HepG2 (cell line): ENCODE measurements at regions not wholly inside any gene's neighbourhood (a gene's known extent, or its start where the extent isn't known, plus 50 kb on each side); places are given as distances from the start of the nearest gene placed in this dataset.

ENCODE experiments used
- ATAC-seq: fragments of 200-7000 bp; cut with Tn5 transposase; 3 replicates; pipeline ENCODE4 v1.9.1; 2020; ENCODE audit warnings: mild to moderate bottlenecking, moderate library complexity
- BruUV-seq: library from RNA; stranded (reverse); fragments of 400-500 nt; replicated peaks from 2 replicates; lab custom pipeline; 2021; lab: Mats Ljungman, UMichigan
- CTCF ChIA-PET: fragments of 300-600 bp; formaldehyde crosslinking; extraction: SDS; loops from one replicate; lab custom pipeline; 2021; ENCODE audit warnings: low total read pairs, inconsistent platforms, low intra/inter-chr PET ratio; lab: Yijun Ruan, JAX
- POLR2A ChIA-PET: fragments of 350-600 bp; sonication (Branson Sonifier 250); formaldehyde crosslinking; loops from one replicate; lab custom pipeline; 2020; ENCODE audit warnings: antibody characterized with exemption, inconsistent platforms; lab: Yijun Ruan, JAX
- DNase-seq: peaks from one replicate; pipeline ENCODE4 v3.0.0-alpha.2; 2015; ENCODE audit warnings: low spot score
- FAIRE-seq: peaks from 3 replicates; lab custom pipeline; 2011; peaks lifted over from hg19 to GRCh38; lab: Jason Lieb, UNC
- H2AFZ ChIP-seq: one replicate; pipeline ENCODE4 v1.6.1; 2011; ENCODE audit warnings: low read length, inconsistent platforms
- H3K27ac ChIP-seq: fragments of 300-600 bp; 3 replicates; pipeline ENCODE4 v1.8.0; 2011; ENCODE audit warnings: mixed run types, mild to moderate bottlenecking, mixed read lengths, low read length, inconsistent platforms; ENCODE audit not compliant: insufficient read depth; ENCODE audit errors: extremely low read length
- H3K27me3 ChIP-seq, 2 experiments: fragments of 200-600 bp in 1 of 2; 2 replicates in 1 of 2; 3 replicates in 1 of 2; pipeline versions ENCODE4 v1.6.0 to v1.8.0; 2011; ENCODE audit warnings: low read length in 2 of 2, mild to moderate bottlenecking in 2 of 2, moderate library complexity in 2 of 2, inconsistent platforms in 1 of 2; ENCODE audit not compliant: insufficient read depth in 2 of 2, control insufficient read depth in 1 of 2
- H3K36me3 ChIP-seq, 2 experiments: fragments of 200-600 bp in 1 of 2; replicated peaks in 1 of 2; 2 replicates in 1 of 2; 3 replicates in 1 of 2; pipeline versions ENCODE4 v1.5.1 to v1.8.0; 2011; ENCODE audit warnings: low read length in 2 of 2, inconsistent platforms in 1 of 2; ENCODE audit not compliant: insufficient read depth in 2 of 2, control insufficient read depth in 1 of 2
- H3K4me1 ChIP-seq: 2 replicates; pipeline ENCODE4 v1.5.1; 2012; ENCODE audit warnings: low read length, inconsistent platforms; ENCODE audit not compliant: insufficient read depth
- H3K4me2 ChIP-seq: 2 replicates; pipeline ENCODE4 v1.6.0; 2011; ENCODE audit warnings: low read depth, low read length, inconsistent platforms
- H3K4me3 ChIP-seq, 3 experiments: fragments of 200-600 bp in 1 of 3; sonication (generic), shearing (Covaris generic) in 1 of 3; replicated peaks in 1 of 3; 2 replicates each; pipeline ENCODE4 v1.5.1; 2011 to 2016; ENCODE audit warnings: low read length in 3 of 3, inconsistent platforms in 2 of 3, low read depth in 2 of 3, mild to moderate bottlenecking in 2 of 3, control low read depth in 1 of 3, mixed read lengths in 1 of 3; ENCODE audit not compliant: insufficient read depth in 1 of 3
- H3K79me2 ChIP-seq: one replicate; pipeline ENCODE4 v1.6.1; 2011; ENCODE audit warnings: low read length, inconsistent platforms; ENCODE audit not compliant: insufficient read depth
- H3K9ac ChIP-seq: 2 replicates; pipeline ENCODE4 v1.6.0; 2011; ENCODE audit warnings: mild to moderate bottlenecking, low read depth, low read length, inconsistent platforms; ENCODE audit not compliant: insufficient read depth
- H3K9me3 ChIP-seq: 2 replicates; pipeline ENCODE4 v1.5.1; 2012; ENCODE audit warnings: mild to moderate bottlenecking, low read length
- H4K20me1 ChIP-seq: 2 replicates; pipeline ENCODE4 v1.6.0; 2011; ENCODE audit warnings: inconsistent platforms, mild to moderate bottlenecking, low read length, moderate library complexity; ENCODE audit not compliant: insufficient read depth
- FOSL2 ChIP-seq: sonication (generic); formaldehyde crosslinking; IDR thresholded peaks from 2 replicates; pipeline ENCODE4 v1.4.0; 2020; ENCODE audit warnings: missing genetic modification reagents
- MTA3 ChIP-seq: sonication (generic); formaldehyde crosslinking; IDR thresholded peaks from 2 replicates; pipeline ENCODE4 v1.4.0; 2020; ENCODE audit warnings: missing genetic modification reagents
- PCBP2 ChIP-seq: fragments of 200-400 bp; formaldehyde crosslinking; optimal IDR thresholded peaks from 2 replicates; pipeline ENCODE3; 2018; ENCODE audit warnings: low read length, low read depth; ENCODE audit not compliant: poor library complexity, severe bottlenecking
- TCF7L2 ChIP-seq: IDR thresholded peaks from 2 replicates; pipeline ENCODE4 v1.6.1; 2011; ENCODE audit warnings: mild to moderate bottlenecking, low read depth, low read length, moderate library complexity
- TSC22D2 ChIP-seq: sonication (generic); formaldehyde crosslinking; IDR thresholded peaks from 2 replicates; pipeline ENCODE4 v1.5.1; 2020; ENCODE audit warnings: missing genetic modification reagents, mild to moderate bottlenecking, borderline replicate concordance
- ZNF496 ChIP-seq: sonication (generic); formaldehyde crosslinking; IDR thresholded peaks from 2 replicates; pipeline ENCODE4 v1.8.1; 2023; ENCODE audit warnings: mild to moderate bottlenecking, moderate library complexity, missing genetic modification reagents; ENCODE audit not compliant: insufficient replicate concordance
- ZNF7 ChIP-seq: IDR thresholded peaks from 2 replicates; pipeline ENCODE4 v1.6.1; 2016; ENCODE audit warnings: missing biosample characterization, missing genetic modification reagents
- WGBS: methylation state at CpG from one replicate; pipeline ENCODE4 v1.1.6; 2017; ENCODE audit warnings: low lambda C conversion rate; 5-methylcytosine and 5-hydroxymethylcytosine counted together
- in situ Hi-C: cut with HindIII; loops from 2 replicates; pipeline ENCODE4 v1.10.0; 2017; ENCODE audit warnings: low pct_unique_long_range_greater_than_20kb; ENCODE audit not compliant: extremely low pct_ligation_motif_present
- intact Hi-C: fragments of 100-400 bp; cut with micrococcal nuclease; formaldehyde crosslinking; loops from one replicate; pipeline ENCODE4 v1.10.0; 2022; ENCODE audit not compliant: unreplicated experiment

- H3K4me3 ChIP-seq = no peak overlapping the region
- H3K9ac ChIP-seq = no peak overlapping the region
- no peaks in the 10 kb centered on the region for H4K20me1 ChIP-seq
- no peak overlapping the region for H3K27ac ChIP-seq
- H3K79me2 ChIP-seq = no peaks in the 10 kb centered on the region
- no peaks in the 10 kb centered on the region for H3K36me3 ChIP-seq
- FAIRE-seq (no peak), DNase-seq (no peak), ATAC-seq (no peak)
- ChIA-PET POLR2A (no interaction called here), CTCF (no interaction called here)
- H2AFZ ChIP-seq = no peak overlapping the region
- BruUV-seq = no TSS peak
- TF ChIP-seq ZNF7 (CRISPR knock-in tag) (no peak), TSC22D2 (CRISPR knock-in tag) (no peak), PCBP2 (no peak), MTA3 (CRISPR knock-in tag) (no peak), TCF7L2 (no peak)
- H3K9me3 ChIP-seq = no peaks in the 10 kb centered on the region
- H3K4me1 ChIP-seq = no peaks in the 10 kb centered on the region; the same call in 1 of the 2 replicates
- H3K4me2 ChIP-seq = no peak overlapping the region
- intact Hi-C loops = no loop called here
- peaks cover 0 to 9% of the 10 kb centered on the region in 2 experiments; a peak in 1 of 5 replicates for H3K27me3 ChIP-seq
- 5% methylated on average over 2 of the region's 2 CpGs for WGBS
- in situ Hi-C loops = no loop called here
Measured at GRCh38 chr17:65346166-65346565, 209.0 kb downstream of the RGS9 start.

DNA sequence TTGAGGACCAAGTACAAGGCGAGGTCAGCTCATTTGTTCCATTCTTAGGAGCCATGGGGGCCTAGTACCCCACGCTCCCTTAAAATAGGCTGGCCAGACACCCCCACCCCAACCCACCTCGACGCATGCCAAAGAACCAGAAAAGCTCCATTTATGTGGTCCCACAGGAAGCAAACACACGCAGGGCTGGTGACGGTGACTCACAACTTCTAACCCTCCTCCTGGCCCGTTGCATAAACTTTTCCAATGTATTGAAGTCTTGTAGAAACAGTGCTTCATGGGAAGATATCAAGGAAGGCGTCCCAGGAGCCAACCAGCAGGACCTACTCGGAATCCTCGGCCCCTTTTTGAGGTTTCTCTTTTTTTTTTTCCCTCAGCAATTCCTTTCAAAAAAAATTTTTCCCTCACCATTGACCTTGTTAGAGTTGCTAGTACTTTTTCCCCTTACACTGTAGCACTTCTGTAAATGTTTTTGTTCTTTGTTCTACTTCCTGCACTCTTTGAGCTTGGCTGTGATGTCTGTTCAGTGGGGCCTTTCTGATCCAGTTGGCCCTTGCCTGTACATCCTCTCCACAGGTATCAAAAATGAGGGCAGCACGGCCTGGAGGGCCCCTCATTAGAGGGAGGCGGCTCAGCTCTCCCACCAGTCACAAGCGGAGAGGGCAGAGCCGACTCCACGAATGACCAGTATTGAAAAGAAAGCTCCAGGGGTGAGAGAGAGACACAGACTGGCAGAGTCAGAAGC, 208.3 kb downstream of the RGS9 start:
- Histone ChIP-seq H3K4me2 (peak overlapping the region; percentile 38; the same call in 1 of the 2 replicates), H3K36me3 (no peaks in the 10 kb centered on the region), H3K9me3 (no peaks in the 10 kb centered on the region; the same call in 1 of the 2 replicates), H4K20me1 (no peaks in the 10 kb centered on the region), H2AFZ (no peak overlapping the region), H3K4me1 (no peaks in the 10 kb centered on the region; the same call in 1 of the 2 replicates), H3K27ac (no peak overlapping the region), H3K27me3 (peaks cover 0 to 9% of the 10 kb centered on the region in 2 experiments; a peak in 1 of 5 replicates), H3K9ac (no peak overlapping the region), H3K4me3 (no peak overlapping the region), H3K79me2 (no peaks in the 10 kb centered on the region)
- DNase-seq = no peak
- POLR2A ChIA-PET = no interaction called here
- in situ Hi-C loops (no loop called here), intact Hi-C loops (no loop called here)
- CTCF ChIA-PET = no interaction called here
- FAIRE-seq = no peak
- no peak; the same call in 2 of the 3 replicates for ATAC-seq
- no TSS peak for BruUV-seq
- 25% methylated on average over 15 of the region's 15 CpGs for WGBS
- TF ChIP-seq FOSL2 (CRISPR knock-in tag) = peak; percentile 45
- no peak for TF ChIP-seq ZNF496 (CRISPR knock-in tag)
- TF ChIP-seq, all 625 proteins: peak for 1
